ENCODE measurements at regions not wholly inside any gene's neighbourhood (a gene's known extent, or its start where the extent isn't known, plus 50 kb on each side); places are given as distances from the start of the nearest gene placed in this dataset.

- no peak for DNase-seq (ENCODE audit: low spot score)
- H3K27me3 ChIP-seq (ENCODE audit: control insufficient read depth in 1 of 2, insufficient read depth in 2 of 2, low read length in 2 of 2) = peaks cover 14 to 83% of the 10 kb centered on the region in 2 experiments
- H3K4me3 ChIP-seq (replicated peaks in 1 of 3; ENCODE audit: insufficient read depth in 1 of 3, low read depth in 2 of 3, low read length in 3 of 3) = no peak overlapping the region
- FAIRE-seq = no peak
- no peaks in the 10 kb centered on the region for H3K4me1 ChIP-seq (ENCODE audit: insufficient read depth, low read length)
- H3K36me3 ChIP-seq (replicated peaks in 1 of 2; ENCODE audit: control insufficient read depth in 1 of 2, insufficient read depth in 2 of 2, low read length in 2 of 2) = no peaks in the 10 kb centered on the region
- H3K9ac ChIP-seq (ENCODE audit: insufficient read depth, low read depth, low read length) = no peak overlapping the region
- H3K4me2 ChIP-seq (ENCODE audit: low read depth, low read length) = no peak overlapping the region
- no peak for ATAC-seq
- WGBS (ENCODE audit: low lambda C conversion rate) = 68% methylated on average over 11 of the region's 17 CpGs
- H2AFZ ChIP-seq (ENCODE audit: low read length) = no peak overlapping the region
- in situ Hi-C loops (cut with HindIII; ENCODE audit: extremely low pct_ligation_motif_present, low pct_unique_long_range_greater_than_20kb) (no loop called here), intact Hi-C loops (cut with micrococcal nuclease; ENCODE audit: unreplicated experiment) (no loop called here)
- H3K79me2 ChIP-seq (ENCODE audit: insufficient read depth, low read length) = no peaks in the 10 kb centered on the region
- no peaks in the 10 kb centered on the region for H3K9me3 ChIP-seq (ENCODE audit: low read length)
- CTCF ChIA-PET (ENCODE audit: low intra/inter-chr PET ratio, low total read pairs) = no interaction called here
- POLR2A ChIA-PET = no interaction called here
- H3K27ac ChIP-seq (ENCODE audit: extremely low read length, insufficient read depth, low read length) = no peak overlapping the region
- peaks cover 4% of the 10 kb centered on the region; the same call in 1 of the 2 replicates for H4K20me1 ChIP-seq (ENCODE audit: insufficient read depth, low read length)
- no peak for TF ChIP-seq ZFP36 (IDR thresholded peaks at IDR 0.05; ENCODE audit: borderline replicate concordance, low read depth, low read length, partially characterized antibody)
- TF ChIP-seq ZNF383 (CRISPR knock-in tag; IDR thresholded peaks at IDR 0.05; ENCODE audit: borderline replicate concordance) = no peak
- TF ChIP-seq RFX5 (IDR thresholded peaks at IDR 0.05; ENCODE audit: low read depth, low read length) = no peak
- TF ChIP-seq FOXA1 (IDR thresholded peaks at IDR 0.05) = no peak
- TF ChIP-seq FOXA1 (CRISPR knock-in tag; IDR thresholded peaks at IDR 0.05) = no peak
- TF ChIP-seq ZNF367 (CRISPR knock-in tag; IDR thresholded peaks at IDR 0.05; ENCODE audit: borderline replicate concordance) = no peak
- TF ChIP-seq KAT7 (CRISPR knock-in tag; IDR thresholded peaks at IDR 0.05; ENCODE audit: borderline replicate concordance) = no peak
- no peak for TF ChIP-seq ATF7-NPFF (CRISPR knock-in tag; IDR thresholded peaks at IDR 0.05; ENCODE audit: low read depth)
- no peak for TF ChIP-seq ZNF224 (CRISPR knock-in tag; IDR thresholded peaks at IDR 0.05)
- BruUV-seq (replicated peaks) = no TSS peak
These were observed 91.7 kb upstream of the ANO1 start for GRCh38 chr11:69986440-69986787.

- no peak for DNase-seq (ENCODE audit: low spot score)
- Histone ChIP-seq H2AFZ (ENCODE audit: low read length) (no peak overlapping the region), H3K36me3 (replicated peaks in 1 of 2; ENCODE audit: control insufficient read depth in 1 of 2, insufficient read depth in 2 of 2, low read length in 2 of 2) (no peaks in the 10 kb centered on the region), H3K9ac (ENCODE audit: insufficient read depth, low read depth, low read length) (no peak overlapping the region), H3K9me3 (ENCODE audit: low read length) (no peaks in the 10 kb centered on the region), H3K27ac (ENCODE audit: extremely low read length, insufficient read depth, low read length) (no peak overlapping the region), H3K4me1 (ENCODE audit: insufficient read depth, low read length) (no peaks in the 10 kb centered on the region), H3K27me3 (ENCODE audit: control insufficient read depth in 1 of 2, insufficient read depth in 2 of 2, low read length in 2 of 2) (peaks cover 14 to 79% of the 10 kb centered on the region in 2 experiments), H3K4me3 (replicated peaks in 1 of 3; ENCODE audit: insufficient read depth in 1 of 3, low read depth in 2 of 3, low read length in 3 of 3) (no peak overlapping the region), H3K79me2 (ENCODE audit: insufficient read depth, low read length) (no peaks in the 10 kb centered on the region), H3K4me2 (ENCODE audit: low read depth, low read length) (no peak overlapping the region), H4K20me1 (ENCODE audit: insufficient read depth, low read length) (peaks cover 4% of the 10 kb centered on the region; the same call in 1 of the 2 replicates)
- CTCF ChIA-PET (ENCODE audit: low intra/inter-chr PET ratio, low total read pairs) = no interaction called here
- ATAC-seq = no peak
- POLR2A ChIA-PET = no interaction called here
- 39% methylated on average over 9 of the region's 9 CpGs for WGBS (ENCODE audit: low lambda C conversion rate)
- FAIRE-seq = no peak
- intact Hi-C loops (cut with micrococcal nuclease; ENCODE audit: unreplicated experiment) = no loop called here
- in situ Hi-C loops (cut with HindIII; ENCODE audit: extremely low pct_ligation_motif_present, low pct_unique_long_range_greater_than_20kb) = no loop called here
- no TSS peak for BruUV-seq (replicated peaks)
- TF ChIP-seq CHD4 (IDR thresholded peaks at IDR 0.05; ENCODE audit: borderline replicate concordance, low read length) = no peak
- no peak for TF ChIP-seq ZNF567 (CRISPR knock-in tag; IDR thresholded peaks at IDR 0.05; ENCODE audit: borderline replicate concordance)
- no peak for TF ChIP-seq HNRNPUL1 (IDR thresholded peaks at IDR 0.05; ENCODE audit: low read depth, low read length)
- TF ChIP-seq NFE2L2 (IDR thresholded peaks at IDR 0.05; ENCODE audit: low read length) = no peak
- no peak for TF ChIP-seq ZNF12 (CRISPR knock-in tag; IDR thresholded peaks at IDR 0.05)
- no peak for TF ChIP-seq ZNF83 (CRISPR knock-in tag; IDR thresholded peaks at IDR 0.05; ENCODE audit: borderline replicate concordance)
- no peak for TF ChIP-seq DRAP1 (CRISPR knock-in tag; IDR thresholded peaks at IDR 0.05)
- TF ChIP-seq ZNF616 (CRISPR knock-in tag; IDR thresholded peaks at IDR 0.05; ENCODE audit: low read depth) = no peak
- TF ChIP-seq BCLAF1 (IDR thresholded peaks at IDR 0.05) = no peak
- no peak for TF ChIP-seq SNAPC5 (CRISPR knock-in tag; IDR thresholded peaks at IDR 0.05; ENCODE audit: borderline replicate concordance)
These were observed 91.3 kb upstream of the ANO1 start for GRCh38 chr11:69986830-69987229.

Measured in HepG2 (cell line).